CD14-positive monocyte (primary cell): ENCODE measurements at regions not wholly inside any gene's neighbourhood (a gene's known extent, or its start where the extent isn't known, plus 50 kb on each side); places are given as distances from the start of the nearest gene placed in this dataset.
"Not testable (repeated sequence)": the region's sequence is repeated elsewhere in the genome, so short reads cannot be mapped to it uniquely, and the experiment has no call there.

Experiments
- DNase-seq, 3 donors: peaks; one replicate each; pipeline ENCODE4 v3.0.0-alpha.2; 2011 to 2022
- H2AFZ ChIP-seq: 2 replicates; pipeline ENCODE4 v1.6.0; 2012; ENCODE audit warnings: mild to moderate bottlenecking, low read depth, low read length, inconsistent platforms; ENCODE audit not compliant: insufficient read depth, poor library complexity, severe bottlenecking
- H3K27ac ChIP-seq, 2 donors: 1 replicate in 1 of 2; 2 replicates in 1 of 2; pipeline ENCODE4 v1.5.1; 2012 to 2013; ENCODE audit warnings: low read length in 2 of 2, control low read depth in 1 of 2, inconsistent platforms in 1 of 2, low read depth in 1 of 2, mild to moderate bottlenecking in 1 of 2
- H3K27me3 ChIP-seq, 2 donors: one replicate each; pipeline versions ENCODE4 v1.6.0 to v1.6.1; 2011 to 2013; ENCODE audit warnings: low read length in 2 of 2; ENCODE audit not compliant: control insufficient read depth in 2 of 2, insufficient read depth in 2 of 2
- H3K36me3 ChIP-seq, 2 donors: replicated peaks in 1 of 2; 1 replicate in 1 of 2; 2 replicates in 1 of 2; pipeline versions ENCODE4 v1.5.1 to v1.6.1; 2012 to 2013; ENCODE audit warnings: low read length in 2 of 2, control low read depth in 1 of 2, inconsistent platforms in 1 of 2, mild to moderate bottlenecking in 1 of 2; ENCODE audit not compliant: insufficient read depth in 2 of 2, control insufficient read depth in 1 of 2
- H3K4me1 ChIP-seq, 2 donors: 1 replicate in 1 of 2; 2 replicates in 1 of 2; pipeline versions ENCODE4 v1.5.1 to v1.6.1; 2012 to 2013; ENCODE audit warnings: low read length in 2 of 2, control low read depth in 1 of 2, inconsistent platforms in 1 of 2, mild to moderate bottlenecking in 1 of 2, moderate library complexity in 1 of 2; ENCODE audit not compliant: insufficient read depth in 2 of 2, control insufficient read depth in 1 of 2
- H3K4me2 ChIP-seq: replicated peaks from 2 replicates; pipeline ENCODE3; 2012; ENCODE audit warnings: low read length, moderate library complexity, mild to moderate bottlenecking; ENCODE audit not compliant: poor library complexity, severe bottlenecking; ENCODE audit errors: extremely low read depth
- H3K4me3 ChIP-seq, 3 experiments: fragments of 200-600 bp in 1 of 3; sonication (generic) in 1 of 3; replicated peaks in 1 of 3; 1 replicate in 2 of 3; 2 replicates in 1 of 3; pipeline ENCODE4 v1.5.1; 2011 to 2013; ENCODE audit warnings: low read length in 3 of 3, mild to moderate bottlenecking in 3 of 3, control low read depth in 2 of 3, low read depth in 2 of 3, inconsistent platforms in 1 of 3, moderate library complexity in 1 of 3
- H3K79me2 ChIP-seq: 2 replicates; pipeline ENCODE4 v1.6.0; 2012; ENCODE audit warnings: mild to moderate bottlenecking, control low read depth, inconsistent platforms, low read length, moderate library complexity; ENCODE audit not compliant: insufficient read depth
- H3K9ac ChIP-seq: 2 replicates; pipeline ENCODE4 v1.6.0; 2017; ENCODE audit warnings: low read length, mild to moderate bottlenecking; ENCODE audit not compliant: insufficient read depth, poor library complexity, severe bottlenecking
- H3K9me3 ChIP-seq, 2 donors: replicated peaks in 1 of 2; 1 replicate in 1 of 2; 2 replicates in 1 of 2; pipeline versions ENCODE4 v1.5.1 to v1.6.1; 2012 to 2013; ENCODE audit warnings: low read length in 2 of 2, control low read depth in 1 of 2; ENCODE audit not compliant: control insufficient read depth in 1 of 2, insufficient read depth in 1 of 2
- H4K20me1 ChIP-seq: 2 replicates; pipeline ENCODE4 v1.6.0; 2012; ENCODE audit warnings: mild to moderate bottlenecking, low read length, control low read depth, moderate library complexity; ENCODE audit not compliant: insufficient read depth
- H3K27ac Mint-ChIP-seq, 7 donors: one replicate each; pipeline ENCODE4 v1.8.0; 2020; ENCODE audit warnings: mild to moderate bottlenecking in 7 of 7, mixed read lengths in 7 of 7, moderate library complexity in 6 of 7, inconsistent platforms in 2 of 7
- H3K27me3 Mint-ChIP-seq, 3 donors: one replicate each; pipeline ENCODE4 v1.8.0; 2021 to 2022; ENCODE audit warnings: low read depth in 3 of 3, mild to moderate bottlenecking in 3 of 3, mixed read lengths in 3 of 3, moderate library complexity in 3 of 3, inconsistent platforms in 1 of 3
- H3K36me3 Mint-ChIP-seq, 2 donors: one replicate each; pipeline ENCODE4 v1.8.0; 2020; ENCODE audit warnings: mixed read lengths in 2 of 2, inconsistent platforms in 1 of 2, mild to moderate bottlenecking in 1 of 2
- H3K4me1 Mint-ChIP-seq: one replicate; pipeline ENCODE4 v1.8.0; 2020; ENCODE audit warnings: mild to moderate bottlenecking, mixed read lengths
- H3K4me3 Mint-ChIP-seq, 2 donors: one replicate each; pipeline ENCODE4 v1.8.0; 2020; ENCODE audit warnings: mild to moderate bottlenecking in 2 of 2, mixed read lengths in 2 of 2, moderate library complexity in 1 of 2
- H3K9me3 Mint-ChIP-seq, 7 donors: one replicate each; pipeline ENCODE4 v1.8.0; 2020 to 2022; ENCODE audit warnings: mixed read lengths in 7 of 7, mild to moderate bottlenecking in 6 of 7, moderate library complexity in 6 of 7, inconsistent platforms in 2 of 7
- CTCF ChIP-seq: fragments of 200-600 bp; IDR thresholded peaks from one replicate; pipeline ENCODE4 v1.8.0; 2022; ENCODE audit warnings: antibody characterized with exemption, mild to moderate bottlenecking
- WGBS: methylation state at CpG from one replicate; pipeline ENCODE4 v1.1.5; 2013; ENCODE audit warnings: missing lambda C conversion rate; ENCODE audit not compliant: insufficient coverage; 5-methylcytosine and 5-hydroxymethylcytosine counted together
- intact Hi-C, 2 donors: fragments of 100-400 bp; cut with micrococcal nuclease; formaldehyde crosslinking; loops; one replicate each; pipeline versions ENCODE4 v1.15.0 to v1.15.1; 2023

- no peak overlapping the region for H2AFZ ChIP-seq
- intact Hi-C loops: no loop called here
- no peak for DNase-seq
- WGBS: no CpG with 5 or more reads among the region's 2 CpGs
- no peak overlapping the region for H3K4me2 ChIP-seq
- H3K27ac Mint-ChIP-seq: no peak overlapping the region
- no peaks in the 10 kb centered on the region for H3K79me2 ChIP-seq
- H3K9ac ChIP-seq: no peak overlapping the region
- no peaks in the 10 kb centered on the region for H3K27me3 ChIP-seq
- H4K20me1 ChIP-seq: no peaks in the 10 kb centered on the region
- H3K4me3 ChIP-seq: no peak overlapping the region
- no peak overlapping the region for H3K4me3 Mint-ChIP-seq
- H3K36me3 Mint-ChIP-seq: no peaks in the 10 kb centered on the region
- peaks cover under 1% of the 10 kb centered on the region in 2 donors for H3K9me3 ChIP-seq
- no peaks in the 10 kb centered on the region for H3K36me3 ChIP-seq
- no peak for TF ChIP-seq CTCF
- no peaks in the 10 kb centered on the region for H3K4me1 Mint-ChIP-seq
- no peak overlapping the region for H3K27ac ChIP-seq
- peaks cover 0 to 14% (median 3%) of the 10 kb centered on the region in 7 donors for H3K9me3 Mint-ChIP-seq
- H3K4me1 ChIP-seq: no peaks in the 10 kb centered on the region
- H3K27me3 Mint-ChIP-seq: peaks cover 0 to 1% (median 0%) of the 10 kb centered on the region in 3 donors
Measured at GRCh38 chr6:112535816-112536215, 188.7 kb downstream of the RFPL4B start.

- Mint-ChIP-seq H3K36me3 (no peaks in the 10 kb centered on the region), H3K4me1 (no peaks in the 10 kb centered on the region), H3K9me3 (peaks cover 3 to 19% (median 12%) of the 10 kb centered on the region in 7 donors), H3K27ac (no peak overlapping the region), H3K4me3 (no peak overlapping the region), H3K27me3 (peaks cover 0 to 1% (median 0%) of the 10 kb centered on the region in 3 donors)
- no peak overlapping the region for H3K4me2 ChIP-seq
- no peaks in the 10 kb centered on the region for H3K79me2 ChIP-seq
- no peaks in the 10 kb centered on the region for H4K20me1 ChIP-seq
- no peak for TF ChIP-seq CTCF
- intact Hi-C loops: no loop called here
- H3K27me3 ChIP-seq: no peaks in the 10 kb centered on the region
- WGBS: no CpG with 5 or more reads among the region's 2 CpGs
- H2AFZ ChIP-seq: no peak overlapping the region
- H3K36me3 ChIP-seq: no peaks in the 10 kb centered on the region
- no peak overlapping the region for H3K9ac ChIP-seq
- H3K4me1 ChIP-seq: no peaks in the 10 kb centered on the region
- H3K4me3 ChIP-seq: no peak overlapping the region
- no peak overlapping the region for H3K27ac ChIP-seq
- DNase-seq: no peak
- peaks cover 13 to 15% of the 10 kb centered on the region in 2 donors for H3K9me3 ChIP-seq
Measured at GRCh38 chr6:112539355-112539754, 192.2 kb downstream of the RFPL4B start.

GRCh38 chr6:112541847-112542246 lies 194.7 kb downstream of the RFPL4B start:
- 78% methylated on average over 1 of the region's 3 CpGs for WGBS
- intact Hi-C loops, H3K36me3 Mint-ChIP-seq, H3K79me2 ChIP-seq, H3K4me2 ChIP-seq, H3K4me1 ChIP-seq, H3K4me3 Mint-ChIP-seq, H3K4me1 Mint-ChIP-seq, H4K20me1 ChIP-seq, H3K4me3 ChIP-seq, H3K27me3 ChIP-seq, H3K9ac ChIP-seq, DNase-seq, H2AFZ ChIP-seq, H3K27ac ChIP-seq, H3K27ac Mint-ChIP-seq, H3K27me3 Mint-ChIP-seq, H3K36me3 ChIP-seq: not testable (repeated sequence)
- H3K9me3 ChIP-seq: peaks cover 13 to 15% of the 10 kb centered on the region in 2 donors
- H3K9me3 Mint-ChIP-seq: peaks cover 5 to 20% (median 11%) of the 10 kb centered on the region in 7 donors
